ENCODE measurements at regions not wholly inside any gene's neighbourhood (a gene's known extent, or its start where the extent isn't known, plus 50 kb on each side); places are given as distances from the start of the nearest gene placed in this dataset.

GRCh38 chr1:105310063-105310462 lies 1560.4 kb downstream of the AMY1C start:
- no peaks in the 10 kb centered on the region for H3K36me3 ChIP-seq (ENCODE audit: control insufficient read depth in 4 of 4, insufficient read depth in 4 of 4, low read length in 3 of 4)
- no peaks in the 10 kb centered on the region for H3K27me3 ChIP-seq (replicated peaks in 2 of 5; ENCODE audit: control insufficient read depth in 4 of 5, insufficient read depth in 5 of 5, low read length in 4 of 5)
- no CpG with 5 or more reads among the region's 1 CpG for WGBS (ENCODE audit: insufficient coverage)
- no peak overlapping the region for H3K4me3 ChIP-seq (ENCODE audit: control insufficient read depth in 1 of 7, extremely low read depth in 1 of 7, insufficient read depth in 4 of 7, low read depth in 2 of 7, low read length in 6 of 7)
- POLR2A ChIA-PET: no interaction called here
- H3K9me3 ChIP-seq (ENCODE audit: control extremely low read depth in 1 of 5, control insufficient read depth in 4 of 5, insufficient read depth in 2 of 5, low read depth in 1 of 5, low read length in 4 of 5): no peaks in the 10 kb centered on the region
- H3K4me1 ChIP-seq (ENCODE audit: control extremely low read depth in 1 of 4, control insufficient read depth in 4 of 4, insufficient read depth in 4 of 4, low read length in 3 of 4): no peaks in the 10 kb centered on the region
- DNase-seq: no peak
- no peak overlapping the region for H3K27ac ChIP-seq (ENCODE audit: insufficient read depth in 1 of 2, low read depth in 1 of 2, low read length in 2 of 2, poor library complexity in 1 of 2, severe bottlenecking in 2 of 2)
- CTCF ChIA-PET: no interaction called here

- H3K36me3 ChIP-seq (ENCODE audit: control insufficient read depth in 4 of 4, insufficient read depth in 4 of 4, low read length in 3 of 4): no peaks in the 10 kb centered on the region
- 100% methylated on average over 1 of the region's 3 CpGs for WGBS (ENCODE audit: insufficient coverage)
Observed at GRCh38 chr1:105317976-105318375, 1568.3 kb downstream of the AMY1C start.

GRCh38 chr1:105326886-105327285 lies 1577.2 kb downstream of the AMY1C start:
- Histone ChIP-seq H3K27ac (ENCODE audit: insufficient read depth in 1 of 2, low read depth in 1 of 2, low read length in 2 of 2, poor library complexity in 1 of 2, severe bottlenecking in 2 of 2) (no peak overlapping the region), H3K36me3 (ENCODE audit: control insufficient read depth in 4 of 4, insufficient read depth in 4 of 4, low read length in 3 of 4) (no peaks in the 10 kb centered on the region), H3K27me3 (replicated peaks in 2 of 5; ENCODE audit: control insufficient read depth in 4 of 5, insufficient read depth in 5 of 5, low read length in 4 of 5) (no peaks in the 10 kb centered on the region), H3K9me3 (ENCODE audit: control extremely low read depth in 1 of 5, control insufficient read depth in 4 of 5, insufficient read depth in 2 of 5, low read depth in 1 of 5, low read length in 4 of 5) (no peaks in the 10 kb centered on the region), H3K4me1 (ENCODE audit: control extremely low read depth in 1 of 4, control insufficient read depth in 4 of 4, insufficient read depth in 4 of 4, low read length in 3 of 4) (no peaks in the 10 kb centered on the region), H3K4me3 (ENCODE audit: control insufficient read depth in 1 of 7, extremely low read depth in 1 of 7, insufficient read depth in 4 of 7, low read depth in 2 of 7, low read length in 6 of 7) (no peak overlapping the region)
- 100% methylated on average over 1 of the region's 1 CpG for WGBS (ENCODE audit: insufficient coverage)
- DNase-seq: no peak
- ChIA-PET CTCF (no interaction called here), POLR2A (no interaction called here)

More at GRCh38 chr1:105317976-105318375, 1568.3 kb downstream of the AMY1C start:
- Histone ChIP-seq H3K9me3 (ENCODE audit: control extremely low read depth in 1 of 5, control insufficient read depth in 4 of 5, insufficient read depth in 2 of 5, low read depth in 1 of 5, low read length in 4 of 5) (no peaks in the 10 kb centered on the region), H3K4me1 (ENCODE audit: control extremely low read depth in 1 of 4, control insufficient read depth in 4 of 4, insufficient read depth in 4 of 4, low read length in 3 of 4) (no peaks in the 10 kb centered on the region), H3K4me3 (ENCODE audit: control insufficient read depth in 1 of 7, extremely low read depth in 1 of 7, insufficient read depth in 4 of 7, low read depth in 2 of 7, low read length in 6 of 7) (no peak overlapping the region), H3K27me3 (replicated peaks in 2 of 5; ENCODE audit: control insufficient read depth in 4 of 5, insufficient read depth in 5 of 5, low read length in 4 of 5) (no peaks in the 10 kb centered on the region), H3K27ac (ENCODE audit: insufficient read depth in 1 of 2, low read depth in 1 of 2, low read length in 2 of 2, poor library complexity in 1 of 2, severe bottlenecking in 2 of 2) (no peak overlapping the region)
- ChIA-PET CTCF (no interaction called here), POLR2A (no interaction called here)
- no peak for DNase-seq

- no peaks in the 10 kb centered on the region for H3K27me3 ChIP-seq (replicated peaks in 2 of 5; ENCODE audit: control insufficient read depth in 4 of 5, insufficient read depth in 5 of 5, low read length in 4 of 5)
- no peak for DNase-seq
- CTCF ChIA-PET: no interaction called here
- no peaks in the 10 kb centered on the region for H3K4me1 ChIP-seq (ENCODE audit: control extremely low read depth in 1 of 4, control insufficient read depth in 4 of 4, insufficient read depth in 4 of 4, low read length in 3 of 4)
- H3K27ac ChIP-seq (ENCODE audit: insufficient read depth in 1 of 2, low read depth in 1 of 2, low read length in 2 of 2, poor library complexity in 1 of 2, severe bottlenecking in 2 of 2): no peak overlapping the region
- no peak overlapping the region for H3K4me3 ChIP-seq (ENCODE audit: control insufficient read depth in 1 of 7, extremely low read depth in 1 of 7, insufficient read depth in 4 of 7, low read depth in 2 of 7, low read length in 6 of 7)
- POLR2A ChIA-PET: no interaction called here
- H3K9me3 ChIP-seq (ENCODE audit: control extremely low read depth in 1 of 5, control insufficient read depth in 4 of 5, insufficient read depth in 2 of 5, low read depth in 1 of 5, low read length in 4 of 5): no peaks in the 10 kb centered on the region
- H3K36me3 ChIP-seq (ENCODE audit: control insufficient read depth in 4 of 4, insufficient read depth in 4 of 4, low read length in 3 of 4): no peaks in the 10 kb centered on the region
Observed at GRCh38 chr1:105337420-105337819, 1587.7 kb downstream of the AMY1C start.

- DNase-seq: no peak
- H3K9me3 ChIP-seq (ENCODE audit: control extremely low read depth in 1 of 5, control insufficient read depth in 4 of 5, insufficient read depth in 2 of 5, low read depth in 1 of 5, low read length in 4 of 5): no peaks in the 10 kb centered on the region
- H3K27ac ChIP-seq (ENCODE audit: insufficient read depth in 1 of 2, low read depth in 1 of 2, low read length in 2 of 2, poor library complexity in 1 of 2, severe bottlenecking in 2 of 2): no peak overlapping the region
- no peaks in the 10 kb centered on the region for H3K36me3 ChIP-seq (ENCODE audit: control insufficient read depth in 4 of 4, insufficient read depth in 4 of 4, low read length in 3 of 4)
- no peaks in the 10 kb centered on the region for H3K27me3 ChIP-seq (replicated peaks in 2 of 5; ENCODE audit: control insufficient read depth in 4 of 5, insufficient read depth in 5 of 5, low read length in 4 of 5)
- CTCF ChIA-PET: no interaction called here
- H3K4me3 ChIP-seq (ENCODE audit: control insufficient read depth in 1 of 7, extremely low read depth in 1 of 7, insufficient read depth in 4 of 7, low read depth in 2 of 7, low read length in 6 of 7): no peak overlapping the region
- WGBS (ENCODE audit: insufficient coverage): no CpG with 5 or more reads among the region's 2 CpGs
- no peaks in the 10 kb centered on the region for H3K4me1 ChIP-seq (ENCODE audit: control extremely low read depth in 1 of 4, control insufficient read depth in 4 of 4, insufficient read depth in 4 of 4, low read length in 3 of 4)
- POLR2A ChIA-PET: no interaction called here
Observed at GRCh38 chr1:105343317-105343716, 1593.6 kb downstream of the AMY1C start.

- H3K27me3 ChIP-seq (replicated peaks in 2 of 5; ENCODE audit: control insufficient read depth in 4 of 5, insufficient read depth in 5 of 5, low read length in 4 of 5): no peaks in the 10 kb centered on the region
- no peak overlapping the region for H3K4me3 ChIP-seq (ENCODE audit: control insufficient read depth in 1 of 7, extremely low read depth in 1 of 7, insufficient read depth in 4 of 7, low read depth in 2 of 7, low read length in 6 of 7)
- ChIA-PET CTCF (interaction anchor here (1.1 kb wide), 1 partner anchor 55 kb away, joined by 3 read pairs; no protein-coding TSS in a partner anchor), POLR2A (no interaction called here)
- H3K9me3 ChIP-seq (ENCODE audit: control extremely low read depth in 1 of 5, control insufficient read depth in 4 of 5, insufficient read depth in 2 of 5, low read depth in 1 of 5, low read length in 4 of 5): no peaks in the 10 kb centered on the region
- no peak overlapping the region for H3K27ac ChIP-seq (ENCODE audit: insufficient read depth in 1 of 2, low read depth in 1 of 2, low read length in 2 of 2, poor library complexity in 1 of 2, severe bottlenecking in 2 of 2)
- H3K4me1 ChIP-seq (ENCODE audit: control extremely low read depth in 1 of 4, control insufficient read depth in 4 of 4, insufficient read depth in 4 of 4, low read length in 3 of 4): no peaks in the 10 kb centered on the region
- no peak for DNase-seq
- no CpG with 5 or more reads among the region's 1 CpG for WGBS (ENCODE audit: insufficient coverage)
- no peaks in the 10 kb centered on the region for H3K36me3 ChIP-seq (ENCODE audit: control insufficient read depth in 4 of 4, insufficient read depth in 4 of 4, low read length in 3 of 4)
Observed at GRCh38 chr1:105359457-105359856, 1609.8 kb downstream of the AMY1C start.

- Histone ChIP-seq H3K36me3 (ENCODE audit: control insufficient read depth in 4 of 4, insufficient read depth in 4 of 4, low read length in 3 of 4) (no peaks in the 10 kb centered on the region), H3K27ac (ENCODE audit: insufficient read depth in 1 of 2, low read depth in 1 of 2, low read length in 2 of 2, poor library complexity in 1 of 2, severe bottlenecking in 2 of 2) (no peak overlapping the region), H3K27me3 (replicated peaks in 2 of 5; ENCODE audit: control insufficient read depth in 4 of 5, insufficient read depth in 5 of 5, low read length in 4 of 5) (no peaks in the 10 kb centered on the region), H3K4me1 (ENCODE audit: control extremely low read depth in 1 of 4, control insufficient read depth in 4 of 4, insufficient read depth in 4 of 4, low read length in 3 of 4) (no peaks in the 10 kb centered on the region), H3K4me3 (ENCODE audit: control insufficient read depth in 1 of 7, extremely low read depth in 1 of 7, insufficient read depth in 4 of 7, low read depth in 2 of 7, low read length in 6 of 7) (no peak overlapping the region), H3K9me3 (ENCODE audit: control extremely low read depth in 1 of 5, control insufficient read depth in 4 of 5, insufficient read depth in 2 of 5, low read depth in 1 of 5, low read length in 4 of 5) (no peaks in the 10 kb centered on the region)
- ChIA-PET POLR2A (no interaction called here), CTCF (no interaction called here)
- DNase-seq: no peak
- WGBS (ENCODE audit: insufficient coverage): 100% methylated on average over 1 of the region's 1 CpG
Observed at GRCh38 chr1:105362438-105362837, 1612.7 kb downstream of the AMY1C start.

GRCh38 chr1:105368446-105368845 lies 1618.7 kb downstream of the AMY1C start:
- no peaks in the 10 kb centered on the region for H3K36me3 ChIP-seq (ENCODE audit: control insufficient read depth in 4 of 4, insufficient read depth in 4 of 4, low read length in 3 of 4)
- POLR2A ChIA-PET: no interaction called here
- H3K9me3 ChIP-seq (ENCODE audit: control extremely low read depth in 1 of 5, control insufficient read depth in 4 of 5, insufficient read depth in 2 of 5, low read depth in 1 of 5, low read length in 4 of 5): no peaks in the 10 kb centered on the region
- 85% methylated on average over 4 of the region's 4 CpGs for WGBS (ENCODE audit: insufficient coverage)
- no peak overlapping the region for H3K27ac ChIP-seq (ENCODE audit: insufficient read depth in 1 of 2, low read depth in 1 of 2, low read length in 2 of 2, poor library complexity in 1 of 2, severe bottlenecking in 2 of 2)
- H3K27me3 ChIP-seq (replicated peaks in 2 of 5; ENCODE audit: control insufficient read depth in 4 of 5, insufficient read depth in 5 of 5, low read length in 4 of 5): no peaks in the 10 kb centered on the region
- H3K4me3 ChIP-seq (ENCODE audit: control insufficient read depth in 1 of 7, extremely low read depth in 1 of 7, insufficient read depth in 4 of 7, low read depth in 2 of 7, low read length in 6 of 7): no peak overlapping the region
- DNase-seq: no peak
- CTCF ChIA-PET: no interaction called here
- no peaks in the 10 kb centered on the region for H3K4me1 ChIP-seq (ENCODE audit: control extremely low read depth in 1 of 4, control insufficient read depth in 4 of 4, insufficient read depth in 4 of 4, low read length in 3 of 4)
